ENCODE measurements at regions not wholly inside any gene's neighbourhood (a gene's known extent, or its start where the extent isn't known, plus 50 kb on each side); places are given as distances from the start of the nearest gene placed in this dataset.

DNA sequence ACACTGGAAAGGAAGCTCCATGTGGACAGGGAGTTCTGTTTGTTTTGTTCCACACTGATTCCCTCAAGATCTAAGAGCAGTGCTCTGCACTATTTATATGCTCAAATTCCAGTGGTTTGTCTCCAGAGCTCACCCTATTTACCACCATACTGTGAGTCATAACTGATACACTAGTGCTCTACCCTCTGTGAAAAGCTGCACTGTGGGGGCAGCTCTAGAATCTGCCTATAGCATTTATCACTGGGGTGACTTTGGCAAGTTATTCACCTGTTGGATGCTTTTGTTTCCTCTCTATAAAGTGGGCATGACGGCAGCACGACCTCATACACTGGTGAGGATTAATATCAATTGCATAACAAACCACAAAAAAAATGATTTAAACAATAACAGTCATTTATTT is 307.8 kb downstream of the NR2F1-AS1 start:
- no peak for DNase-seq

GRCh38 chr5:93272108-93272507 is 308.9 kb downstream of the NR2F1-AS1 start:
- DNase-seq, result no peak

DNA sequence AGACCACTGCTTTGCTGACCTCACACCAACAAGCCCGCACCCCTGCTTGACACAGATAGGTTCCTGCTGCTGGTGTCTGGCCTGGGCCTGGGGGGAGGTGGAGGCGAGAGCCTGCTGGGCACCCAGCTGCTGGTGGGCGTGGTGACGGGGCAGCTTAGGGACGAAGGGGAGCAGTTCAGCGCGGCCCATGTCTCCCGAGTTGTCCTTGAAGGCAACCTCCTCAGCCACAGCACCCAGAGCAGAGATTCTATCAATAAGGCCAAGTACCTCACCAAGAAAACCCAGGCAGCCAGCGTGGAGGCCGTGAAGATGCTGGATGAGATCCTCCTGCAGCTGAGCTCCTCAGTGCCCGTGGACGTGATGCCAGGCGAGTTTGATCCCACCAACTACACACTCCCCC is 313.3 kb downstream of the NR2F1-AS1 start:
- DNase-seq, result no peak

- DNase-seq, result no peak
Observed at GRCh38 chr5:93267276-93267675, 313.7 kb downstream of the NR2F1-AS1 start.

DNA sequence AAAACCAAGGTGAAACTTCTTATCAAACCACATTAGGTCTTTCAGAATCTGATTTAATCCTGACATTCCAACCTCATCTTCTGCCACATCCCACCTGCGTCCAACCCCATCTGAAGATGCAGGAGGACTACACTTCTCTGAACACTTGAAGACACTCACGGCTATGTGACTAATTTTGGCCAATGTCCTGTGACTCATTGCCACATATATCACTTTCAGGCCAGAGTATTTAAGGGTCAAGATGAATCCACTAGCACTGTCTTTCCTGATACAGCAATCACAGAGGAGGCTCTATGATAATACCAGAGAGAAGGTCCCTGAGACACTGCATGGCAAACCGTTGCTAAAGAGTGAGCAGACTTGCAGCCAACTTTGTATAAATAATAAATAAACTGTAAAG is 323.4 kb downstream of the NR2F1-AS1 start:
- DNase-seq, result no peak

DNA sequence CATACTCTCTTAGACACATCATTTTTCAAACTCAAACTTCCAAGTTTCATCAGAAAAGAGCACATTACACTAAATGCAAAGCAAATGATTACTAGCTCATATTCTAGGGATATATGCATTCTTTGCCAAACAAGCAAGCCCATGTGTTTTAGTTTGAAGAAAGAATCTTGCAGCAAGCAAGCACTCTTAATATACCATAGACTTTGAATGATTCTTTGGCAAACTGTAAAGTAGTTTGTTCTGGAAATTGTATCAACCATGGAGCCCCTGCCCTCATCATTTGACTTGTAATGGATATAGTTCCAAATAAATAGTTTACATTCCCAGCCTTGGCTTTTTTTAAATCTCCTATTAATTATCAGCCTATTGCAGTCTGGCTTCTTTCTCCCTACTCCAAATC is 325.2 kb downstream of the NR2F1-AS1 start:
- no peak for DNase-seq

DNA sequence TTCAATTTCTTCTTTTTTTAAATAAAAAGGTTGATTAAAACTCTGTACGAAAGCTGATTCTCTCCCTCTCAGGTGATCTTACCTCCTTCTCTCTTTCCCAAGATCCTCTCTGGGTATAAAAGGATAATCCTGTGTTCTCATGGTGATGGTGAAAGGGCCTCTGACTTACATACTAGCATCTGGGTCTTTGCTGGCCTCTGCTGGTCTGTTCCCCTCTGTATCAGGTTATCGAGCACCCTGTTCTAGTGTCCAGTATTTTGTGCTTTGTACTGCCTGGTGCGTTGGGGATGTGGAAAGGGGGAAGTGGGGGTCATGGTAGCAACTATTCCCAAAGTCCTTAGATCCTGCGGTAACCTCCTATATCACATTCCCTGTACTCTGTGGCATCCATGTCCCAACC is 328.9 kb downstream of the NR2F1-AS1 start:
- no peak for DNase-seq

DNA sequence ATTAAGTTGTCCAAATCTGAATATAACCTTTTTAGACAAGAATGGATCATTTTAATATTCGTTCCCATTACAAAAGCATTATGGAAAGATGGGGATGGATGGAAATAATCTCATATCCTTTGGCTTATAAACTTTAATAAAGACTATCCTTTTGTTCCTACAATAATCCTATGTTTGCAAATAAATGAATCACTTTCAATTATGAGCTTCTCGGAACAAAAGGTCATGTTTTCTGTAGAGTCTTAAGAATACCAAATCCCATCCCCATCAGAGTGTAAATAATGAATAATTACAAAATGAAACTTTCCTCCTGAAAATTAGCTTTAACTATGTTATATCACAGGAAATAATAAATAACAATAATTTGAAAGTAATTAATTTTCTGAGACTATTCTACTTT is 329.7 kb downstream of the NR2F1-AS1 start:
- no peak for DNase-seq

GRCh38 chr5:93250424-93250823 is 330.6 kb downstream of the NR2F1-AS1 start:
- DNase-seq, result no peak

DNA sequence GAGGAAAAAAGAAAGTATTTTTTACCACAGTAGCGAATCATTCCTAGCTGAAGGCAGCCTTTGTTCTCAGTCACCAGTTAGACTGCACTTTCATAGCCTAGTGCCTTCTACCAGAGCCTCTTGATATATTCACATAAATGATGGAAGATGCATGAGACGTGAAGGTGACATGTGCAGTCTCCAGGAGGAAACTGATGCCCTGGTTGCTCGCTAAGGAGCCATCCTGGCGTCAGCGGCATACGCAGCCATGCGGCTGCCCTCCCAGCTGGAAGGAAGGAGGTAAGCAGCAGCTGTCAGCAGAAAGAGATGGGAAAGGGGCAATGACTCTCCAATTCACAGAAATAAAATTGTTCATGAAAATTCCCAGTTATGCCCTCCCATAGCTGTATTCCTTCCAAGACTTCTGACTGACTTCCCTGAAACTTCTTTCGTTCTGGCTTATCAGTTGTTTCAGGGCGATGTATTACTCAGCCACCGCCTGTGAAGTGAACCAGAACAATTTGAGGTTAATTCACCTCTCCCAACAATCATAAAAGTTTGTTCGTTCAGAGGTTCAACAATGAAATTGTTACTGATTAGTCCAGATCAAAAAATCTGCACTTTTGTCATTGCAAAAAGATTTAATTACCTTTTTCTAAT is 331.2 kb downstream of the NR2F1-AS1 start:
- DNase-seq, result no peak

DNA sequence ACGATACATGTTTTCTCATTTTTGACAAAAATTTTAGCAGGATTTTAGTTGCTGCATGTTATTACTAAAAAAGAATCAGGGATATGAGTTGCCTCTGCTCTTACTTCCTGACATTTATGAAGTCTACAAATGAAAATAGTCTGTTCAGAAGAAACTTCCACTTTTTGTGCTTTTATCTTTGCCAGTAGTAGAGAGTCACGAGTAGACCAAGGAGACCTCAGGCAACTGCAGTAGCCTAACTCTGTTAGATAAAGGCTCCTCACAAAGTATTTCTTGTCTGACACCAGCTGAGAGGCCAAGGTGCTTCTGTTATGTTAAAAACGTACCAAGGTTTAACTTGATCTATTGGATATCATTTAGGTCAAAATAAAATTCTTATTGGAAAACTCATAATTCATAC is 333.9 kb downstream of the NR2F1-AS1 start:
- DNase-seq, result no peak

GRCh38 chr5:93246090-93246855 is 334.7 kb downstream of the NR2F1-AS1 start:
- DNase-seq, result no peak

DNA sequence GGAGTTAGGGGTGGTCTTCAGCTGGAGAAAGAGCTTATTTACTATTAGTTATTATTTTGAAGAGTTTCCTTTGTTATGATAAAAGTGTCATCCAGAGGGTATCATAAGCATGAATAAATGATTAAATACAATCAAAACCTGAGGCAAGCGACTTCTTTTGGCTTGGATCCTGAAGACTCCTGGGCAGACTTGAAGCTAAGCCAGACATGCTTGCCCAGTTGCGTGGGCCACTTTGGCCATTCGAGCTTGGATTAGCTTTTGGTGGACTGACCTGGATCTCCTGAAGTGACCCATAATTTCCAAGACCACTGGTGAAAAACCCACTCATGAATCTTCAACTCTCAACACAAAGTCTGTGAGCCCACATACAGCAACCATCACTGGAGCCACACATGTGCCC is 335.8 kb downstream of the NR2F1-AS1 start:
- no peak for DNase-seq

- DNase-seq, result no peak
Observed at GRCh38 chr5:93243481-93243880, 337.5 kb downstream of the NR2F1-AS1 start.

DNA sequence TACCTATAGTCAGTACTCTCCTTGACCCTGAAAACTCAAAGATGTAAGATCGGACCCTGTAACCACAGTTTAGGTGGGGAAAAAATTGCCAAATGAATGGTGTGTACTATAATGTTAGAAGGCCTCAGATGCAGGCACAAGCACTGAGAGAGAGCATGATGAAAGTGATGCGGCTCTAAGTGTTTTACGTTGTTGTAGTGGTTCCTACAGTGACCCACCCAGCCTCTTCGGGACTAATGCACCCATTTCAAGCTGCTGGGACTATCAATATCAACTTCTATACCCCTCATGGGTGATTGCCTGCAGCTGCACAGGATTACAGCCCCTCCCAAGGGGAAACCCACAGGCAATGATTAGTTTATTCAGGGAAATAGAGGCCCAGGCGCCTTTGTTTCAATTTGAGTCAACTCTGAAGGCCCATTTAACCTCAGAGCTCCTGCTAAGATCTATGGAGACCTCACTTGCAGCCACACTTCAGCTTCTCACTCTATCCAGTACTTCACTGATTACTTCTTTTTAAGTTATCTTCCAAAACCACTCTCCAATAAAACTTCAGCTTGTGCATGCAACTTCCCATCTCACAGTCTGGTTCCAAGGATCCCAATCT is 340.7 kb downstream of the NR2F1-AS1 start:
- no peak for DNase-seq

GRCh38 chr5:93236807-93237421 is 344.1 kb downstream of the NR2F1-AS1 start:
- DNase-seq, result no peak

DNA sequence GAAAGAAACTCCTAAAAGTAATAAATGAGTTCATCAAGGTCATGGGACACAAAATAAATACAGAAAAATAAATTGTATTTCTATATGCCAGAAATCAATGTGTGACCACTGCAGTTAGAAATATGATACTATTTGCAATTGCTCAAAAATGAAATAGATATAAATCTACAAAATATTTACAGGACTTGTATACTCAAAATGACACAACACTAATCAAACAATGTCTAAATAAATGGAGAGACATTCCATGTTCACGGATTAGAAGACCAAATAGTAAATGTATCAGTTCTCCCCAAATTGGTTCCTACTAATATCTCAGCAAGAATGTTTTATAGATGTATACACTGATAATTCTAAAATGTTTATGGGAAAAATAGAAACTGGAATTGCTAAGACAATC is 345.3 kb downstream of the NR2F1-AS1 start:
- DNase-seq, result no peak

DNA sequence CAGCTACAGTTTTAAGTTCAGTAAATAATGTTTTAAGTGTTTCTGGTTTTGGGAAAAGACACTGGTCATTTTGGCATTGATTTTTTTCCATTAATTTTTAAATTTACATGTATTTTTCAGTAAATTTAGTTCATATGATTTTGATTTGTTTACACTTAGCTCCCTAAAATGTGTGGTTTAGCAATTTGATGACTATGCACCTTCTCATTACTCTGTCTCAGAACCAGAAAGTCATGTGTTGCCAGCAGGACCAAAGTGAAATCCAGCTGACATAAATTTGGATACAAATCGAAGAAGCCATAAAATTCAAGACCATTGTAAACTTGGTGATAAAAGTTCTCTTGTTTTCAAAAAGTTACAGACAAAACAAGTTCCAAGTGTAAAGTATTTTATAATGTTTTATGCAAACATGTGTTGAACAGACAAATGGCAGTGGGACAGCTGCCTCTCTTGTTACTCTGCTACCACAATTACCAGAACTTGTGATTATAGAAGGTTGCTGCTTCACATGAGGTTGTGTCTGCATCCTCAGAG is 354.8 kb downstream of the NR2F1-AS1 start:
- no peak for DNase-seq

DNA sequence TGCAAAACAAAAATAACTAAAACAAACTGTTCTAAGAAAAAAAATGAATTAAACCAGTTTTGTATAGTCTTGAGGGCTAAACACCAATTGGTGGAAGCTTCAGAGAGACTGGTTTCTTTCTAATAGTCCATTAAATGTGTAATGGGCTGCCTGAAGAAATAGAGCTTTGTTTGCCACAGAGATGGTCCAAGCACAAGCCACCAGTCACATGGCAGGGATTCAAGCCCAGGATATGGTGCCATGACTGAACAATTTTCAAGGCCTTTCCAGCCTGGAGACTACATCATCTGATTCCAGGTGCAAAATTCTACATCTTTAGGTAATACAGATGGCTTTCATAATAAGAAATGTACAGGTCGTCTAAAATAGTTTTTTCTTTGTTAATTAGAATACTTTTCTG is 355.3 kb downstream of the NR2F1-AS1 start:
- DNase-seq, result no peak

DNA sequence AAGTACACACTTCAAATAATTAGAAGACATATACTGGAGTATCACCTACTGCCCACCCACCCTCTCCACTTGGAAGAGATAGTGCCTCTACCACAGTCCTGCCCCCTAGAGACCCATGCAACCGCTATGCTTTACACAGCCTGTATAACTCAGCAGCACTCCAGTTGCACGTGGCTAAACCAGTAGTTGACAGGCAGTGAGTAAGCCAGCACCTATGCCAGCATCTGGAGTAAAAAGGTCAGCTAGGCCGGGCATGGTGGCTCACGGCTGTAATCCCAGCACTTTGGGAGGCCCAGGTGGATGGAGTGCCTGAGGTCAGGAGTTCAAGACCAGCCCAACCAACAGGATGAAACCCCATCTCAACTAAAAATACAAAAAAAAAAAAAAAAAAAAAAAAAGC is 356.4 kb downstream of the NR2F1-AS1 start:
- DNase-seq, result no peak

DNA sequence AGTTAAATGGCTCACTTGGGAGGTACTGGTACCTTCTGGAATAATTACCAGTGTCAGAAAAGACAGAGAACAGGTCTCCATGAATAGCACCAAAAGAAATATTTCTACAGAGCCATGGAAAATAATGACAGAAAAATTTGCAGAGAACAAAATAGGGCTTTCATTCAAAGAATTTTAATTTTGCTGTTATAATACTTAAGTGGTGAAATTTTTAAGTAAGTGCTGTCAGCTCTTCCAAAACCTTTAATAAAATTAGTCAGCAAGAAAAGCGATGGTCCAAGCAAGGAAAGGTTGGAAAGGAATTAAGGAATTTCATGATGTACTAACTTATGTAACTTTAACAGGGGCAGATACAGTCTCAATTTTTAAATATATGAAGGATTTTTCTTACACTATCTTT is 359.2 kb downstream of the NR2F1-AS1 start:
- no peak for DNase-seq

GRCh38 chr5:93220431-93220830 is 360.6 kb downstream of the NR2F1-AS1 start:
- DNase-seq, result no peak

DNA sequence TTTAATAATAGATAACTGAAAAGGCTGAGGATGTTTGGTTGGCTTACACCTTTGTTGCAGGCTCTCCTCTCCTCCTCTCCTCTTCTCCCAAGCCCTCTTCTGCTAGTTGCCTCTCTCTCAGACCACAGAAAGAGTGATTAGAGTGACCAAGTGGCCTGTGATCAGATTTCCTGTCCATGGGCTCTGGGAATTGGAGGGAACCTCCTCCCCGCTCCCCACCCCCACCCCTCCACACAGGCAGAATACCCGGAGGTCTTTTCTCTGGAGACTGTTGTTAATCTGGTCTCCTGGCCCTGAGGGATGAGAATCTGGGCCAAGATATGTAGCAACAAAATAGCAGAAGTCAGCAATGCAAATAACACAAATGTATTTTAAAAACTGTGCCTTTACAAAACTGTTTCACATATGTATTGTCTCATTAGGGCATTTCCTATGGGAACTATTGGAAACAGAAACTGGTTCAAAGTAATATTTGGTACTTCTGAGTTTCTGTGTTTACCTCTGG is 361.3 kb downstream of the NR2F1-AS1 start:
- DNase-seq, result no peak
